HG03025 (cell line): ENCODE measurements at regions not wholly inside any gene's neighbourhood (a gene's known extent, or its start where the extent isn't known, plus 50 kb on each side); places are given as distances from the start of the nearest gene placed in this dataset.

Source experiments
- ATAC-seq: cut with Tn5 transposase; IDR thresholded peaks from one replicate; pipeline ENCODE4 v1.9.1; 2021; ENCODE audit warnings: mild to moderate bottlenecking, moderate library complexity; ENCODE audit not compliant: unreplicated experiment, low FRiP score

DNA sequence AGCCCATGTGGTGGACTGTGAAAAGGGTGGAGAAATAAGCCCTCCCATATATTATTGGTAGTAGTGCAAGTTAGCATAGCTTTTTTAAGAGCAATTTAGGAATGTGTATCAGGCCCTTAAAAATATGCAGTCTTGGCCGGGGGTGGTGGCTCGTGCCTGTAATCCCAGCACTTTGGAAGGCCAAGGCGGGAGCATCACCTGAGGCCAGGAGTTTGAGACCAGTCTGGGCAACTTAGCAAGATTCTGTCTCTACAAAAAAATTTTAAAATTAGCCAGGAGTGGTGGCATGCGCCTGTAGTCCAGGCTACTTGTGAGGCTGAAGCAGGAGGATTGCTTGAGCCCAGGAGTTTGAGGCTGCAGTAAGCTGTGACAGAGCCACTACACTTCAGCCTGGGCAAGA is 64.2 kb upstream of the BCAT1 start:
- ATAC-seq: no peak

DNA sequence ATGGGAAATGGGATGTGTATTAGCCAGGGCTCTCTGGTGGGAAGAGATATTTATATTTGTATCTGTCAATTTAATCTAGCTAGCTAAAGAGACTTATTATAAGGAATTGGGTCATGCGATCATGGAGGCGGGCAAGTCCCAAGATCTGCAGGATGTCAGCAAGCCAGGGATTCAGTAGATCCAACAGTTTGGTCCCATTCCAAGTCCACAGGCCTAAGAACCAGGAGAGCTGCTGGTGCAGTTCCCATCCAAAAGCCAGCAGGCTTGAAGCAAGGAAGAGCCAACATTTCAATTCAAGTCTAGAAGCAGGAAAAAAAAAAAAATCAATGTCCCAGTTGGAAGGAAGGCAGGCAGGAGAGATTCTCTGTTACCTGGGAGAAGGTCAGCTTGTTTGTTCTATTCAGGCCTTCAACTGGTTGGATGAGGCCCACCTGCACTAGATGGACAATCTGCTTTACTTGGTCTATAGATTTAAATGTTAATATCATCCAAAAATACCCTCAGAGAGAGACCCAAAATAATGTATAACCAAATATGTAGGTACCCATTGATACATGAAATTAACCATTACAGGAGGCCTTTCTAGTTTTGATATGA is 60.7 kb upstream of the BCAT1 start:
- ATAC-seq: no peak

DNA sequence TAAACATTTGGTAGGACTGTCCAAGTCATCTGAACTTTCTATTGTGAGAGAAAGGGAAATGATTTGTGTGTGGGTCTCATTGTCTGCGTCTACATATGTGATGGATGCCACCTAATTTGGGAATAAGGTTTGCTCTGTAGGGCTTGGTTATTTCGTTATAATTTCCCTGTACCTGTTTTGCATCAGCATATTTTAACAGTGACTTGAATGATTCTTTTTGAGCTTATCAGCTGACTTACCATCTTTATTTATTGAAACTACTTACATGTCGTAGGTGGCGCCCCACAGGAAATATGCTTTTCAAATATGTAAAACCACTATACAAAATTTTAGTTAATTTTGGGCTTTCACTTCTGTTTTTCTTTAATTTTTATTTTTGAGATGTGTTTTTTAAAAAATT is 56.5 kb upstream of the BCAT1 start:
- no peak for ATAC-seq

DNA sequence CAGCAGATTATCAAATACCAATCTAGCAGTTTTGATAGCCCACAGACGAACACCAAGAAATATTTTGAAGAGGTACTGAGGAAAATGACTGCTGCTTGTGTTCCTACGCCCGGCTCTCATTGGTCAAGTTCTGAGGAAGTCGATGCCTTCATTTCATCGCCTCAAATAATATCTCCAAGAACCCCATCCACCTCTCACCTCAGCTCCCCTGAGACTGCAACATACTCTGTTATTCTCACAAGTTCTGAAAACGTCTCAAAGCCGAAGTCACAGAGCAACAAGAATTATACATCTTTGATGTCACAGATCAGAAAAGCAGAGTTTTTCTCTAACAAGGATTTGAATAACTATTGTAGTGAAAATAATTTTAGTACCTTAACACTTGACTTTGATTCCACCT is 55.5 kb upstream of the BCAT1 start:
- no peak for ATAC-seq

DNA sequence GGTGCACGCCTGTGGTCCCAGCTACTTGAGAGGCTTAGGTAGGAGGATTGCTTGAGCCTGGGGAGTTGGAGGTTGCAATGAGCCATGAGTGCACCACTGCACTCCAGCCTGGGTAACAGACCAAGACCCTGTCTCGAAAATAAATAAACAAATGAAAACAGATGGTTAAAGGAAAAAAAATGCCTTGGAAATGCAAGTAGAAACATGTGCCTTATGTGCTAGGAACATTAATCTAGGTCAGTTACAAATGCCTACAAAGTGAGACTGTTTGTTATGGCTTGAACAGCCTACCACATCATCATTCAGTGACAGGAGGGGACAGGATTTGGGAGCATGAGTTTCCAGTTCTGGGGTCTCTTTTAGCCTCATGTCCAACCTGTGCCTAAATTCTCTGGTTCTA is 52.4 kb upstream of the BCAT1 start:
- ATAC-seq: no peak
